HG03060 (cell line): ENCODE measurements at regions not wholly inside any gene's neighbourhood (a gene's known extent, or its start where the extent isn't known, plus 50 kb on each side); places are given as distances from the start of the nearest gene placed in this dataset.

Source experiments
- ATAC-seq: cut with Tn5 transposase; IDR thresholded peaks from one replicate; pipeline ENCODE4 v1.9.1; 2021; ENCODE audit warnings: low read depth, moderate number of reproducible peaks; ENCODE audit not compliant: unreplicated experiment

GRCh38 chr2:128693743-128694029 lies 375.0 kb upstream of the HS6ST1 start:
- ATAC-seq, result no peak

- no peak for ATAC-seq
Observed at GRCh38 chr2:128695646-128696220, 377.1 kb upstream of the HS6ST1 start.

- no peak for ATAC-seq
Observed at GRCh38 chr2:128696421-128696820, 377.8 kb upstream of the HS6ST1 start.

- no peak for ATAC-seq
Observed at GRCh38 chr2:128701418-128701817, 382.8 kb upstream of the HS6ST1 start.

GRCh38 chr2:128702616-128703015 lies 383.9 kb upstream of the HS6ST1 start:
- ATAC-seq, result no peak

GRCh38 chr2:128708106-128708816 lies 389.6 kb upstream of the HS6ST1 start:
- no peak for ATAC-seq

GRCh38 chr2:128710242-128710641 lies 391.6 kb upstream of the HS6ST1 start:
- ATAC-seq, result no peak

GRCh38 chr2:128710729-128711128 lies 392.1 kb upstream of the HS6ST1 start:
- no peak for ATAC-seq

GRCh38 chr2:128714285-128714684 lies 395.6 kb upstream of the HS6ST1 start:
- no peak for ATAC-seq

- ATAC-seq, result no peak
Observed at GRCh38 chr2:128714851-128715312, 396.2 kb upstream of the HS6ST1 start.

- ATAC-seq, result no peak
Observed at GRCh38 chr2:128715360-128715759, 396.7 kb upstream of the HS6ST1 start.

GRCh38 chr2:128716299-128716721 lies 397.6 kb upstream of the HS6ST1 start:
- no peak for ATAC-seq

GRCh38 chr2:128717758-128718710 lies 399.4 kb upstream of the HS6ST1 start:
- ATAC-seq, result no peak

GRCh38 chr2:128720080-128721022 lies 401.7 kb upstream of the HS6ST1 start:
- no peak for ATAC-seq

- ATAC-seq, result no peak
Observed at GRCh38 chr2:128721096-128721495, 402.4 kb upstream of the HS6ST1 start.

GRCh38 chr2:128722489-128722888 lies 403.8 kb upstream of the HS6ST1 start:
- no peak for ATAC-seq

- no peak for ATAC-seq
Observed at GRCh38 chr2:128724547-128724946, 405.9 kb upstream of the HS6ST1 start.

- no peak for ATAC-seq
Observed at GRCh38 chr2:128724972-128725371, 406.3 kb upstream of the HS6ST1 start.

GRCh38 chr2:128726236-128726635 lies 407.6 kb upstream of the HS6ST1 start:
- no peak for ATAC-seq

- ATAC-seq, result no peak
Observed at GRCh38 chr2:128726911-128727310, 408.2 kb upstream of the HS6ST1 start.
